Right lobe of liver (tissue), 4 donors: ENCODE measurements at regions not wholly inside any gene's neighbourhood (a gene's known extent, or its start where the extent isn't known, plus 50 kb on each side); places are given as distances from the start of the nearest gene placed in this dataset.

Experiments
- POLR2A ChIP-seq: fragments of 450-650 bp; IDR thresholded peaks from one replicate; pipeline ENCODE4 v1.6.1; 2017; ENCODE audit warnings: antibody characterized with exemption, mild to moderate bottlenecking
- TF ChIP-seq, protein P1 (sequence below), 4 donors: fragments of 200-600 bp in 3 of 4; fragments of 450-650 bp in 1 of 4; IDR thresholded peaks; one replicate each; pipeline versions ENCODE4 v1.5.1 to v1.8.0; 2016 to 2022; ENCODE audit warnings: antibody characterized with exemption in 4 of 4, mild to moderate bottlenecking in 2 of 4
- donor health status: DM: no; HTN: no; CAD: no.
- donor health status: DM: no; HTN: no; CAD: no.
- donor health status: DM: no; HTN: yes; CAD: no.

DNA sequence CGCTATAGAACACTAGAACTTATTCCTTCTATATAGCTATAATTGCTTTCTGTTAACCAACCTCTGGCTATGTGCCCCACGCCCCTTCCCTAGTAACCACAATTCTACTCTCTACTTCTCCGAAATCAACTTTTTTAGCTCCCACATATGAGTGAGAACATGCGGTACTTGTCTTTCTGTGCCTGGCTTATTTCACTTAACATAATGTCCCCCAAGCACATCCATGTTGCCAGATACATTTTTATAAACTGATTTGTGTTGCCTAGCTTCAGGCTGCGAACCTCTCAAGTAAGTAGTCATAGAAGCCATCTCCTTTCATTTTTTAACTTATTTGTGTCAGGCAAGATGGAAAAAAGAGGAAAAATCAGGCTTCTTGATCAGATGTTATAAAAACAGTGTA lies 249.5 kb downstream of the TMEM167A start:
- TF ChIP-seq, protein P1, sequence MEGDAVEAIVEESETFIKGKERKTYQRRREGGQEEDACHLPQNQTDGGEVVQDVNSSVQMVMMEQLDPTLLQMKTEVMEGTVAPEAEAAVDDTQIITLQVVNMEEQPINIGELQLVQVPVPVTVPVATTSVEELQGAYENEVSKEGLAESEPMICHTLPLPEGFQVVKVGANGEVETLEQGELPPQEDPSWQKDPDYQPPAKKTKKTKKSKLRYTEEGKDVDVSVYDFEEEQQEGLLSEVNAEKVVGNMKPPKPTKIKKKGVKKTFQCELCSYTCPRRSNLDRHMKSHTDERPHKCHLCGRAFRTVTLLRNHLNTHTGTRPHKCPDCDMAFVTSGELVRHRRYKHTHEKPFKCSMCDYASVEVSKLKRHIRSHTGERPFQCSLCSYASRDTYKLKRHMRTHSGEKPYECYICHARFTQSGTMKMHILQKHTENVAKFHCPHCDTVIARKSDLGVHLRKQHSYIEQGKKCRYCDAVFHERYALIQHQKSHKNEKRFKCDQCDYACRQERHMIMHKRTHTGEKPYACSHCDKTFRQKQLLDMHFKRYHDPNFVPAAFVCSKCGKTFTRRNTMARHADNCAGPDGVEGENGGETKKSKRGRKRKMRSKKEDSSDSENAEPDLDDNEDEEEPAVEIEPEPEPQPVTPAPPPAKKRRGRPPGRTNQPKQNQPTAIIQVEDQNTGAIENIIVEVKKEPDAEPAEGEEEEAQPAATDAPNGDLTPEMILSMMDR (IDR thresholded peaks at IDR 0.05): no peak
- TF ChIP-seq POLR2A: no peak
